Fibroblast of skin of left quadriceps (primary cell): ENCODE measurements at regions not wholly inside any gene's neighbourhood (a gene's known extent, or its start where the extent isn't known, plus 50 kb on each side); places are given as distances from the start of the nearest gene placed in this dataset.

Source experiments
- DNase-seq, 2 experiments: peaks; one replicate each; pipeline ENCODE4 v3.0.0-alpha.2; 2013; ENCODE audit warnings: low read depth in 2 of 2

DNA sequence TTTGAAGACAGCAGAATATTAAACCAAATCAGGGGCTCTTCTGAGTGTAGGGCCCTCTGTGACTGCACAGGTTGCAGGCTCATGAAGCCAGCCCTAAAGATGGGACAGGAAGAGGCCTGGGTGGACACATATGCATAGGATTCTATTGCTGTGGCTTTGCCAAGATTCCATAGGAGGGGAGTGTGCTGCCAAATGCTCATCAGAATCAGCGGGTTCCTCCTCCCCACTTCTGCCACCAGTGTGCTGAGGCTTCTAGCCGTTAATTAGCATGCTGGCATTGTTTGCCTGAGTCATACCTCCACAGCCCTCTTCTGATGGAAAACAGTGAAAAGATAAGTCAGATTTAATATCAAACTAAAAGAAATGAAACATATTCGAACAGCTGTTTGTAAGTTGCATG is 103.9 kb upstream of the TMEFF2 start:
- no peak for DNase-seq

- DNase-seq: no peak
Observed at GRCh38 chr2:192292478-192292877, 97.7 kb upstream of the TMEFF2 start.

DNA sequence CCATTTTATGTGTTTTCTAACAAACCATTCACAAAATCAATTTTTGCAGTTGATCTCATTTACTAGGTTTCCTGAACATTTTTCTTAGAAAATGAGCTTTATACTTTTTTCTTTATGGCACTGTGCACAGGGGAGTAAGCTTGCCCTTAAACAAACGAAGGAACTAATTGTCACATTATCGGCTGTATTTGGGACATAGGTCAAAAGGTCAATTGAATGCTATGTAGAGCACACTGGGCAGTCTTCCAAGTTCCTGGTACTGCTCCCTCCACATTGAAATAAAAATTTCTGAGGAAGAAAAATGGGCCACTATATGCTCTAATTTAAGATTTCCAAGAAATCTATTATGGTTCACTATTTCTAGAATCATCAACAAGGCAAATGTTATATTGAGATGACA is 93.6 kb upstream of the TMEFF2 start:
- DNase-seq: no peak

- peak; percentile 27 to 43 for DNase-seq
Observed at GRCh38 chr2:192286093-192286701, 91.5 kb upstream of the TMEFF2 start.

DNA sequence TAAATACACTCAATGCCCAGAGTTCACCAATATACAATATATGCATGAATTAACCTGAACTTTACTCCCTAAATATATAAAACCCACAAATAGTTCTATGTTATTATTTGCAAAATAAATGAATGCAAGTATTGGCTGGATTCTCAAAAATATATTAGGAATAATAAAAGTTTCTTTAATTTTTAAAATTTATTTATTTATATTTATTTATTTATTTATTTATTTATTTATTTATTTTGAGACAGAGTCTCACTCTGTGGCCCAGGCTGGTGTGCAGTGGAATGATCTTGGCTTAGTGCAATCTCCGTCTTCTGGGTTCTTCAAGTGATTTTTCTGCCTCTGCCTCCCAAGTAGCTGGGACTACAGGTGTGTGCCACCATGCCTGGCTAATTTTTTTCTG is 88.7 kb upstream of the TMEFF2 start:
- no peak for DNase-seq

- DNase-seq: no peak
Observed at GRCh38 chr2:192278701-192279100, 84.0 kb upstream of the TMEFF2 start.

DNA sequence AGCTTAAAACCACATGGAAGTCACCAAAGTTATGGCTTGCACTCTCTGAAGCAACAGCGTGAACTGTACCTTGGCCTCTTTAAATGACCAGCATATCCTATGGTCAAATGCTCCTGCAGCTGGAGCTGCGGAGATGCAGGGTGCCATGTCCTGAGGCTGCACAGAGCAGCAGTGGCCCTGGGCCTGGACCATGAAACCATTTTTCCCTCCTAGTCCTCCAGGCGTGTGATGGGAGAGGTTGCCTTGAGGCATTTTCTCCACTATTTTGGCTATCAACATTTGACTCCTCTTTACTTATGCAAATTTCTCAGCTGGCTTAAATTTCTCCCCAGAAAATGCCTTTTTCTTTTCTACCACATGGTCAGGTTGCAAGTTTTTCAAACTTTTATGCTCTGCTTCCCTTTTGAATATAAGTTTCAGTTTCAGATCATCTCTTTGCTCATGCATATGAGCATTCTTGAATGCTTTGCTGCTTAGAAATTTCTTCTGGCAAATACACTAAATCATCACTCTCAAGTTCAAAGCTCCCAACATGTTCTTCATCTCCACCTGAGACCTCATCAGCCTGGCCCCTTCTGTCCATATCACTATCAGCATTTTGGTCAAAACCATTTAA is 82.9 kb upstream of the TMEFF2 start:
- DNase-seq: no peak

DNA sequence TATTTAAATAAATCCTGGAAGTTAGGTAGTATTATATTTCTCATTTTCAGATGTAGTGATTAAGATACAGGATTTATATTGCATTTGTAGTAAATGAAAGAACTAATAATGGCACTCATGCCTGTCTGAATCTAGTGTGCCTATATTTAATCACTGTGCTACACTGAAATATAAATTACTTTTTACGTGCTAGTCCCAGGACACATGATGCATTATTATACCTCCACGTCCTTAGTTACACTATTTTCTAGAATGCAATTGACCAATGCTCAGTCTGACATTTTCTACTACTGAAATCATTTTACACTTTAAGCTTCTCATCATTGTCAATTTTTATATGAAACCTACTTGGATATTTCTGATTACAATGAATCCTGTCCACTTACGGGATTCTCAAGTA is 80.9 kb upstream of the TMEFF2 start:
- DNase-seq: no peak

GRCh38 chr2:192267484-192267883 is 72.8 kb upstream of the TMEFF2 start:
- peak; percentile 74 to 78 for DNase-seq

DNA sequence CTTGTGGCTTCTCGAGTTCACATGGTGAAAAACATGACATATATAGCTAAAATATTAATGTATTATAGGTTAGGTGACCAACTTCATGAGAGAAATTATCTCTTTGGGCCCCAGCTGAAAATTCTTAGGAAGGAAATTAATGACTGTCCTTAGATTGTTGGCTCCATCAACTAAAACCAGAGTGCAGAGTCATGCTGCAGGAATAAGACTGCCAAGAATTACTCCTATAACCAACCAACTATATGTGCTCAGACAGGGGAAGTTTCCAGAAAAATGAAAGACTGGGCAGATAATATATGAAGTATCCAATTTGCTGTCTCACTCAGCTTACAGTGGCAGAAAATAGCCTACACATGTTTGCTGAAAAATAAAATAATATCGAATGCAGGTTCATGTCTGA is 71.0 kb upstream of the TMEFF2 start:
- no peak for DNase-seq

- DNase-seq: no peak
Observed at GRCh38 chr2:192254444-192254843, 59.7 kb upstream of the TMEFF2 start.

- DNase-seq: no peak
Observed at GRCh38 chr2:192253692-192254091, 59.0 kb upstream of the TMEFF2 start.

DNA sequence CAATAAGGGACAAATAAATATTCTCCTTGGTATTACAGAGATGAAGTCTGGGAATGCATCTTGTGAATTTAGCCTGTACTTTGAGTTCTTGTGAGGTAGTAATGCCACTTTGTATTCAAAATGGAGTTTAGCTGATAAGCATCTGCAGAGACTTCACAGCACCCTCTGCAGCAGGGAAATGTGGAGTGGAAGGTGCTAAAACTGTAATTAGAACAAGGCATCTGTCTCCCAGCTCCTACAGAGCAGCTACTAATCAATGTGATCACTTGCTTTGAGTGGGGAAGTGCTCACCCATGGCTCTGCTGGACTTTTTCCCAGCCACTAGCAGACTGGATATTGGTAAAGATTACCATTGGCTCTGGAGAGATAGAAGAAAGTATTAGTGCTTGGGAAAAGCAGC is 56.2 kb upstream of the TMEFF2 start:
- DNase-seq: no peak

DNA sequence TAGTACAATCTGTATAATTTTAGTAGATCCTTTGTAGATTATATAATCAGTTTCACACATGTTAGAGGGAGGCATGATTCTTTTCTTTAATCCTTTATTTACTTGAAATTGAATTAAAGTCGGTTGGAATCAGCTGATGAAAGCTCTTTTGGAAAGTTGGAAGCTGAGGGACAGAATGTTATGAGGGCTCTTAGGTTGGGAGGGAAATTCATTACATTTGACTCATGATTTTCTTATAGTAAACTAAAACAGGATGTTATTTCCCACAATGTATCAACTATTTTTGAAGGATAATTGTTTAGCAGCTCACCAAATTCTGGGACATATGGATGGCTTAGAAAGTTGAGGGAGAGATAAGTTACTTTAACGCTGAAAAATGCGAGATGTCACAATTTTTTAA is 52.7 kb upstream of the TMEFF2 start:
- DNase-seq: no peak

DNA sequence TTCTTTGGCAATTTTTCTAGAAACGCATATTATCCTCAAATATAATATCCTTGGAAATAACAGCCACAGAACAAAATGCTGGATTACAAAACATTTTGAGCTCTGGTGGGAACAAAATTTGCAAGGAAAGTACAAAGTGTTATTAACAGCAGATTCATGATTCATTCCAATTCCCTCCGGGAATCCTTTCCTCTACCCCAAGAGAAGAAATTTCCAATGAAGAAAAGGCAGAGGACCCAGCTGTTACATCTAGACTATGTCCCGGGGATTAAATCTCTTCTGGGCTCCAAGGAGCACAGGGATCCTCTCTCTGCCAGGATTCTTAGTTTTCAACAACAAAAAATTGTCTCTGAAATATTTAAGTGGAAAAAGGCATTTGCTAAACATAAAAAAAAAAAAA is 51.6 kb upstream of the TMEFF2 start:
- no peak for DNase-seq

DNA sequence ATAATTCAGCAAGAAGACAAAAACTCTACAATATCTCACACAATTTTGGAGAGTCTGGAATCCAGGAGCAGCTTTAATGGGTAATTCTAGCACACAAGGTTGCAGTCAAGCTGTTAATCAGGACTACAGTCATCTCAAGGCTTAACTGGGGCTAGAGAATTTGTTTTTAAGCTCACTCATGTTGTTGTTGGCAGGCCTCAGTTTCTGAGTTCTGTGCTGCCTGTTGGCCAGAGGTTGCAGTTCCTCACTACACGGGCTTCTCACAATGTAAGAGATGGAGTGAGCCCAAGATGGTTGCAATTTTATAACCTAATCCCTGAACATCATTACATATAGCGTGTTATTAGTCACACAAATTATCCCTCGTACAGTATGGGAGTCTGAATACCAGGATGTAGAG is 50.6 kb upstream of the TMEFF2 start:
- DNase-seq: no peak
